NB4 (cell line): ENCODE measurements at regions not wholly inside any gene's neighbourhood (a gene's known extent, or its start where the extent isn't known, plus 50 kb on each side); places are given as distances from the start of the nearest gene placed in this dataset.

Source experiments
- CTCF ChIP-seq: IDR thresholded peaks from one replicate; pipeline ENCODE4 v1.5.1; 2012; ENCODE audit warnings: low read depth, low read length
- MAX ChIP-seq: IDR thresholded peaks from 2 replicates; pipeline ENCODE4 v1.6.1; 2011; ENCODE audit warnings: low read depth, low read length
- POLR2A ChIP-seq: IDR thresholded peaks from 2 replicates; pipeline ENCODE4 v1.6.1; 2011; ENCODE audit warnings: mild to moderate bottlenecking; ENCODE audit not compliant: insufficient read length; ENCODE audit errors: extremely low read depth

- TF ChIP-seq CTCF (no peak), POLR2A (no peak), MAX (no peak)
Observed at GRCh38 chr20:22834651-22835256, 200.4 kb upstream of the SSTR4 start.
